HG03521 (cell line): ENCODE measurements at regions not wholly inside any gene's neighbourhood (a gene's known extent, or its start where the extent isn't known, plus 50 kb on each side); places are given as distances from the start of the nearest gene placed in this dataset.

Experiments
- ATAC-seq: cut with Tn5 transposase; IDR thresholded peaks from one replicate; pipeline ENCODE4 v1.9.1; 2021; ENCODE audit warnings: mild to moderate bottlenecking, moderate library complexity; ENCODE audit not compliant: unreplicated experiment

- ATAC-seq: no peak
Observed at GRCh38 chr3:162269636-162270458, 773.2 kb downstream of the OTOL1 start.

DNA sequence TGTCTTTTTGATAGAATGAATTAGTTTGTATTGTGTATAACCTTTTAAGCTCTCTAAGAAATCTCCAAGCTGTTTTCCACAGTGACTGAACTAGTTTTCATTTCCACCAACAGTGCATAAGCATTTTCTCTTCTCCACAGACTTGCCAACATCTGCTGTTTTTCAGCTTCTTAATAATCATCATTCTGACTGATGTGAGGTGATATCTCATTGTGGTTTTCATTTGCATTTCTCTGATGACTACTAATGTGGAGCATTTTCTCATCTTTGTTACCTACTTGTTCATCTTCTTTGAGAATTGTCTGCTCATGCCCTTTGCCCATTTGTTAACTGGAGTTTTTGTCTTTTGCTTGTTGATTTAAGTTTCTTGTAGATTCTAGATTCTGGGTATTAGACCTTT is 777.5 kb downstream of the OTOL1 start:
- no peak for ATAC-seq

DNA sequence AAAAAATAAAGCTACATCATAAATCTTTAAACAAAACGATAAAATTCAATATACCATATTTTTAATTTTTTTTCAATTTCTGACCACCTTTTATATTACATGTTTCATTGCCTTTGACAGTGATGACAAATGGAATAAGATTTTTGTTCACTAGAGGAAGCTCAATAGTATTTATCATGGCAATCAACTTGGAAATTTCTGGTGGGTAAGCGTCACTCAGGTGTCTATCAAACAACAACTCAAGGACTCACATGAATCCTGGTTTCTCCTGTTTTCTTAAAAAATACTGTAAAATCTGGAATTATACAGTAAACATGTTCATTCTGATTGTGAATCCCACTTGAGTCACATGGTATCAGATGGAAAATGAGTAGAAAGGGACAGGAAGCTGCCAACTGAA is 782.2 kb downstream of the OTOL1 start:
- no peak for ATAC-seq

- ATAC-seq: no peak
Observed at GRCh38 chr3:162285259-162285658, 788.7 kb downstream of the OTOL1 start.

- ATAC-seq: no peak
Observed at GRCh38 chr3:162287600-162287999, 791.0 kb downstream of the OTOL1 start.

DNA sequence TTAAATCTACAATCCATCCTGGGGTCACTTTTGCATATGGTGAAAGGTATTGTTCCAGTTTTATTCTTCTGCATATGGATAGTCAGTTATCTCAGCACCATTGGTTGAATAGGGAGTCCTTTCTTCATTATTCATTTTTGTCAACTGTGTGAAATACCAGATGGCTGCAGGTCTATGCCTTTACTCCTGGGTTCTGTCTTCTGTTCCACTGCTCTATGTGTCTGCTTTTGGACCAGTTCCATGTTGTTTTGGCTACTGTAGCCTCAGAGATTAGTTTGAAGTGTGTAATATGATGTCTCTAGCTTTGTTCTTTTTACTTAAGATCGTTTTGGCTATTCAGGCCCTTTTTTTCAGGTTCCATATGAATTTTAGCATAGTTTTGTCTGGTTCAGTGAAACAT is 795.8 kb downstream of the OTOL1 start:
- ATAC-seq: no peak

- no peak for ATAC-seq
Observed at GRCh38 chr3:162295323-162295983, 798.8 kb downstream of the OTOL1 start.

GRCh38 chr3:162302983-162303624 is 806.5 kb downstream of the OTOL1 start:
- ATAC-seq: no peak

DNA sequence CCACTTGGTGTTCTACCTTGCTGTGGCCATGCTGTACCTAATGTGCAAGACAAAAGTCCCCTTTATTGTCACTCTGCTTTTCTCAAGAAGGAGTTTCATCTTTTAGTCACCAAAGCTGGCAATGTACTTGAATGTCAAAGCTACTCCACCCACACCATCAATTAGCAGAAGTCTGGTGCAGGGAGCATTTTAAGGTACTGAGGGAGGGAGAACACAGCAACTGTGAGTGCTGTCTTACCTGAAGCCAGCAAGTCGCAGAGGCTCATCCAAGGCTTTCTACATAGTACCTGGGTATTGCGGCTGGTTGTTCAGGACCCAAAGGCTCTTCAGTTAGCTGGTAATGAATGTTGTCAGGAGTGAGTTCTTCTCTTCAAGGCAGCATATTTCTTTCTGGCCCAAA is 820.4 kb downstream of the OTOL1 start:
- ATAC-seq: no peak

- ATAC-seq: no peak
Observed at GRCh38 chr3:162328649-162329048, 832.0 kb downstream of the OTOL1 start.

- no peak for ATAC-seq
Observed at GRCh38 chr3:162329514-162329913, 832.9 kb downstream of the OTOL1 start.

- ATAC-seq: no peak
Observed at GRCh38 chr3:162332344-162332743, 835.7 kb downstream of the OTOL1 start.

- ATAC-seq: no peak
Observed at GRCh38 chr3:162334537-162334936, 837.9 kb downstream of the OTOL1 start.

DNA sequence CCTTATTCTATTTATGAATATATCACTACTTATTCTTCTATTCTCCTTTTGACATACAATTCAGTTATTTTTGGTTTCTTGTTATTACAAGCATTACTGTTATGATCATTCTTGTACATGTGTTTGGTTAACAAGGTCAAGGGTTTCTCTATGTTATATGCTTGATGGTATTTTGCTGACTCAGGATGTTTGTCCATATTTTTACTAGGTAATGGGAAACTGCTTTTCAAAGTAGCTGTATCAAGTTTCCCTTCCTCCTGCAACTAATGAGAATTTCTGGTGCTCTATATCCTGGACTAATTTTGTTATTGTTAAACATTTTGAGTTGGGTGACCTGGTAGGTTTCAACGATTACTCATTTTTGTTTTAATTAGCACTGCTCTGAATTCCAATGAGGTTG is 841.0 kb downstream of the OTOL1 start:
- no peak for ATAC-seq

GRCh38 chr3:162338514-162338913 is 841.9 kb downstream of the OTOL1 start:
- no peak for ATAC-seq

GRCh38 chr3:162348912-162349311 is 852.3 kb downstream of the OTOL1 start:
- ATAC-seq: no peak

DNA sequence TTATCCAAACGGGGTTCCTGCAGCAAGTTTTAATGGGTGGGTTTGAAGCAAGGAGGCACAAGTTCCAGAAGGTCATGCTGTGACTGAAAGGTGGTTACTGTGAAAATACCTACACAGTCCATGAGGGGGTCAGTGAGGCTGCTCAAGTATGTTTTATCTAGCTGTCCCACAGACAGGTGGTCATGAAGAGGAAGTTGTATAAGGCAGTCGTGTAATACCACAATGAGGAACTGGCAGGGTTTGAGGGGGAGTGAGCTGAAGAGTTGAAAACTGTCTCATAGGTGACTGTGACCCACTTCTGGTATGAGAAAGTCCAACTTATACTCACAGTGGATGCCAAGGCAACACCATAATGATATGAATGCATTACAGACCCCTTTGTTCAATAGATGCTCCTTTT is 856.8 kb downstream of the OTOL1 start:
- no peak for ATAC-seq

DNA sequence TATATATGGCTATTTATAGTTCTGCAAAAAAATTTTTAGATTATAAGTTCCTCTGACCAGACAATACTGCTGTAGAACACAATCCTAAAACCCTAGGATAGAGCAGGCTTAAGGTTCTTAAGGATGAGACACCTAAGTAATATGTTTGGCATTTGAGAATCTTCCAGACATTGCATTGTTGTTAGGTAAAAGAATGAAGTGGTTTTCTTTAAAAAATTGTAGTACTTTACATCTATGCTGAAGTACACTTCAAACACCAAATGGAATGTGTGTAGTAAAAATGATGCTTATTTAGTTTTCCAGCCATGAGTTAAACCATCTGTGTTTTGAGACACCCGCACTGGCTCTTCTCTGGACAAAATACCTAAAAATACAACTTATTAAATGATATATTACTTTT is 857.7 kb downstream of the OTOL1 start:
- no peak for ATAC-seq

GRCh38 chr3:162365066-162365719 is 868.6 kb downstream of the OTOL1 start:
- no peak for ATAC-seq

- no peak for ATAC-seq
Observed at GRCh38 chr3:162366166-162366766, 869.7 kb downstream of the OTOL1 start.
